ENCODE measurements at regions not wholly inside any gene's neighbourhood (a gene's known extent, or its start where the extent isn't known, plus 50 kb on each side); places are given as distances from the start of the nearest gene placed in this dataset.
"Not testable (repeated sequence)": the region's sequence is repeated elsewhere in the genome, so short reads cannot be mapped to it uniquely, and the experiment has no call there.

GRCh38 chr13:109979676-109980075 is 193.3 kb upstream of the IRS2 start:
- not testable (repeated sequence) for DNase-seq (ENCODE audit: low read depth)

DNA sequence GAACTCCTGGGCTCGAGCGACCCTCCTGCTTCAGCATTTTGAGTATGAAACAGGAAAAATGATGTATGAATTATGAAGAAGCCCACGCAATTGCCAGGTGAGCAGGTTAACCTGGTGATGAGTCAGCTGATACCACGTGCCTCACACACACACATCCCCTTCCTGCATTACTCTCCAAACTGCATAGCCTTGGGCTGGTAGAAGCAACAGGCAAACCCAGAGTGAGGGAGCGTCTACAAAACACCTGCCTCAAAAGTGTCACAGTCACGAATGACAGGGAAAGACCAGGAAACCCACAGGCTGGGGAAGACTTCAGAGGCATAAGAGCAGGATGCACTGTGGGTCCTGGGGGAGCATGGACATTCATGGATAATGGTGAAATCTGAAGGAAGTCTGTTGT is 192.8 kb upstream of the IRS2 start:
- no peak for DNase-seq (ENCODE audit: low read depth)

DNA sequence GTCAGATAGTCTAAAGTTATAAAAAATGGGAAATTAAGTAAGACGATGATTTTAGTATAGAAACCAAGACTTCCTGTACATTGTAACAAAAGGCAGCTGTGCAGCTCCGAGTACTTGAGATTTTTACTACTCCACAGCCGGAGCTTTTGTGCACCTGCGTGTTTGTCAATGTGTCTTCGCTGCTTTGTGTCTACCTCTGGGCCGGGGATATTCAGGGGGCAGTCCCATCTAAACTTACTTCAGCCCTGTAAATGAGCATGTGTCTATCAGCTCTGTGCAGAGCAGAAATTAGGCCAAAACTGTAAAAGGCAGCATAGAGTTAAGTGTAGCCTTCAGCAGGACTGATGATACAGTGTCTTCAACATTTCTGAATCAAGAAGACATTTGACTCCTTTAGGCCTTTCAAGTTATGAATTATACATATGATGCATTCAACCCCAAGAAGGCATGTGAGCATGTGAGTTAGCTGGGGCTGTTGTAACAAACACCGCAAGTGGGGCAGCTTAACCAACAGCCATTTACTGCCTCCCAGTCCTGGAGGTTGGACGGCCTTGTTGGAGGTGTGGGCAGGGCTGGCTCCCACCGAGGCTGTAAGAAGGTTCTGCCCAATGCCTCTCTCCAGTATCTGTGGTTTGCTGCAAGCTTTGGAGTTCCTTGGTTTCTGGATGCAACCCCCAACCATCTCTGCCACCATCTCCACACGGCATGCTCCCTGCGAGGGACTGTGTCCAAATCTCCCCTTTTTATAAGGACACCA is 191.0 kb upstream of the IRS2 start:
- no peak for DNase-seq (ENCODE audit: low read depth)

DNA sequence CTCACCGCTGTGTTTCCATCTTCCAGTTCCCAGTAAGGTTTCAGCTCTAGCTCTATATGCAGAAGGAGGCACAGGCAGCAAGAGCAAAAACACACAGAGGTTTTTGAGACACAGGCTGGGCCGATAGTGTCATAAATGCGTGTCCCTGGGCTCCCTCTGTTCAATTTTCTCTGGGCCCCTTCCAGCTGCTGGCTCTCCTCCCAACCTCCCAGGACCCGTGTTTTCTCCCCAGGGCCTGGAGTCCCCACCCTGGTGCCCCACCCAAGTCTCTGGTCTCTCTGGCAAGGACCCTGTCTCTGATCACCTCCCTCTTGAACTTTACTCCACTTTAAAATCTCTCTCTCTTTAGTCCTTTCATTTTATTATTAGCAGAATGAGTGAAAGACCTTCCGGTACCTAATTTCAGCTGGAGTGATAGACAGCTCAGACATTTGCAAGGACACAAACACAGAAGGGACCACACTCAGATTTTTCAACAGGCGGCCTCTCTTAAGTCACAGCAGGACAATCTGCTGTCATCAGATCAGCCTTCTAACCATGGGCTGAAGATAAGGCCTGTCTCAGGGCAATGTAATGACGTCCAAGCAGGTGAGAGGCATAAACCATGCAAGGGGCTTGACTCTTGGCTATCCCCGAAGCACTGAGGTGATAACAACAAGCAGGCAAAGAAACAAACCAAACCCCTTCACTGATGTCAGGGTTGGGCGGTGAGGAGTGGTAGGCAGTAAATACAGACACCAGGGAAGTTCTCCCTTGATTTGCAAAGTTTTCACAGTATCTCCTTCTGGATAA is 190.0 kb upstream of the IRS2 start:
- no peak for DNase-seq (ENCODE audit: low read depth)

DNA sequence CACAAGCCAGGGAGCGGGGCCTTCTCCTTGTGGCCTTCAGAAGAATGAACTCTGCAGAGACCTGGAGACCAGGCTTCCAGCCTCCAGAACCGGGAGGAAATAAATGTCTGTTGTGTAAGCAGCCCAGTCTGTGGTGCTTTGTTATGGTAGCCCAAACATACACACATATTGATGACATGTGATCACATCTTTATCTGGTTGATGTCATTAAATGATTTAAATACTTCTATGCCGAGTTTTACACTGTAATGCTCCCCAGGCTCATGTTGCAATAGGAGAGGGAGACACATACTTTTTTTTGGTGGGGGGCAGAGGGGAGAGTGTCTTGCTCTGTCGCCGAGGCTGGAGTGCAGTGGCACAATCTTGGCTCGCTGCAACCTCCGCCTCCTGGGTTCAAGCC is 188.0 kb upstream of the IRS2 start:
- DNase-seq (ENCODE audit: low read depth): no peak

DNA sequence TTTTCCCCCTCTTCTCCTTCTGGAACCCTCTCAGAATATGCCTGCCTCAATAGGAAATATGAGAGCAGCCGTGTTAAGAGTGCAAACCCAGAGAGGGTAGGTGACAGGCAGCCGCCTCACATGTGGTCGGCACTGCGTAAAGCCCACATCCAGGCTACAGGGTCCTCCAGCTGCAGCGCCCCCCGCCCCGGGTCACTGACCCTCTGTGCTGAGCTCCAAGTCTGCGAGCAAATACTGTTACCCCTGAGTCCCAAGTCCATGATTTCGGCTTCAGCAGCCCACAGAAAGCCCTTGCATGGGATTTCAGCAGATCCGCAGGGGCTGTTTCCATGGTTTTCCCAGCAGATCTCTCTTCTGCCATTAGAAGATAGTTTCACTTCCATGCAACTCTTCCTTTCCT is 186.9 kb upstream of the IRS2 start:
- no peak for DNase-seq (ENCODE audit: low read depth)

DNA sequence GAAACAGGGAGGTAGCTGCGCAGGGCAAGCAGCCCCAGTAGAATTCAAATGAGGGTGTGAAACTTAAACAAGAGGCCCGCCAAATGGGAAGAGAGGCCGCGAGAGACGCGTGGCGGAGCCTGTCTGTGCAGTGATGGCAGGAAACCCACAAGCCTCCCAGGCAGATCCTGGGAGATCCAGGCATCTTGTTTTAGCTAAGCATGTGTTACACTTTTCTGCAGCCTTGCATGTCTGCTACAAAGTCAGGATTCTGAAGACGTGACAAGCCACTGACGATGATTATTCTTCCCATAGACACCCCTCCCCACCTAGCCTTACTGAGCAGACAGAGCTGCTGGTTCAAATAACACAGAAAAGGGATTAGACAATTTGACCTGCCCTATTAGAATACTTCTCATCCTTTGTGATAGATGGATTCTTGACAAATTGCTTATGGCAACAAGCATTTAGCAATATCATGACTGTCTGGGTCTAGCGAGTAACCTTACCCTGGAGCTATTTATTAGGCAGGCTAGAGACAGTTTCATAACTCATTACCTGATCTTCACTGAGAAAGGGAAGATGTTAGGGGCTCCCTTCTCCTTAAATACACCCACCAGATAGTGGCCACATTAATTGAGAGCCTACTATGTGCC is 185.2 kb upstream of the IRS2 start:
- no peak for DNase-seq (ENCODE audit: low read depth)

DNA sequence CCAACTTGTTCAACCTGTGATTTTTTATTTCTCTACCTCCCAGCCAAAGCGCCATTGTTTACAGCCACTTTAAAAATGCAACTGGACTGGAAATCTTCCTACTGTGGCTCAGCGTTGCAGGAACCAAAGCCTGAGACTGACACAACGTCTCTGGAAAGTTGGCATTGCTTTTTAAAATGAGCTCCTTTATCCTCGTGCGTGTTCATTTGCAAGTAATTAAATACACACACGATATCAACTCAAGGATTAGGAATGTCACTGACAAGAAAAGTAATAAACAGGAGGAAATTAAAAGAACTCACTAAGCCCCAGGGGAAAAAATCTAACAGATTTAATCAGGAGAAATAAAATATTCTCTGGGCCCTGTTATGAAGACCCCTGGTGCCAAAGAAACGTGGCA is 184.6 kb upstream of the IRS2 start:
- DNase-seq (ENCODE audit: low read depth): no peak

DNA sequence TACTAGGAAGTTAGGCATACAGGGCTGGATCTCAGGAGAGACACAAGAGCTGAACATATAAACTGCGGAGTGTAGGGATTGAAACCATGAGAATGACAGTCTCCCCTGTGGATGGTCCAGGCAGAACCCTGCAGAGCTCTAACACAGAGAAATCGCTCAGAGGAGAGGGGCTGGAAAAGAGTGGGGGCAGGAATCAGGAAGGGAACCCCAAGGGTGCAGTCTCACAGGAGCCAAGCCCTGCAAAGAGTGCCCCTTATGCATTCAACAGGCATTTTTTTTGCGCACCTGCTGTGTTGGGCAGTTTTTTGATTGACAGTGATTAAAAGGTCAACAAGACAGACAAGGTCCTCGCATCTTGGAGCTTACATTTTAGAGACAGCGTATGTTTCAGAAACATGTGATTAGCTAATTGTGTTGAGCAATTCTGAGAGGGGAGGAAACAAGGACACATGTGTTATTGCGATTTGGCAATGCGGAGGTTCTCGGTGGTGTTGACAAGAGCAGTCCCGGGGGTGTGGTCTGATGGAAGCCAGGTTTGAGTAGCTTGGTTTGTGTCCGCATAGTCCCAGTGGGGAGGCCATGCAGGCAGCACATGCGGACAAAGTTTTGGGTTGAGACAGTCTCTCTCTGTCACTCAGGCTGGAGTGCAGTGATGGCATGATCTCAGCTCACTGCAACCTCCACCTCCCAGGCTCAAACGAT is 182.6 kb upstream of the IRS2 start:
- DNase-seq (ENCODE audit: low read depth): no peak

- DNase-seq (ENCODE audit: low read depth): no peak
These were observed 177.7 kb upstream of the IRS2 start for GRCh38 chr13:109963960-109964563.

- no peak for DNase-seq (ENCODE audit: low read depth)
These were observed 177.0 kb upstream of the IRS2 start for GRCh38 chr13:109963384-109963783.

DNA sequence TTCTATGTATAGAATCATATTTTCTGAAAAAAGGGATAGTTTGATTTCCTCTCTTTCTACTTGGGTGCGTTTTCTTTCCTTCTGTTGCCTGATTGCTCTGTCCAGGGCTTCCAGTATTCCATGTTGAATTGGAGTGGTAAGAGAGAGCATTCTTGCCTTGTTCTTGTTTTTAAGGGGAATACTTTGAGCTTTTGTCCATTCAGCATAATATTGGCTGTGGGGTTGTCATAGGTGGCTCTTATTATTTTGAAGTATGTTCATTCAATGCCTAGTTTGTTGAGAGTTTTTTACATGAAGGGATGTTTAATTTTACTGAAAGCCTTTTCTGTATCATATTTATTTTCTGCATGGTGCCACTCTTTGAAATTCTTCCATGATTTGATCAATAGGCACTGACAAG is 173.5 kb upstream of the IRS2 start:
- DNase-seq (ENCODE audit: low read depth): no peak

GRCh38 chr13:109957875-109958274 is 171.5 kb upstream of the IRS2 start:
- DNase-seq (ENCODE audit: low read depth): no peak

GRCh38 chr13:109955598-109955997 is 169.2 kb upstream of the IRS2 start:
- DNase-seq (ENCODE audit: low read depth): no peak

- no peak for DNase-seq (ENCODE audit: low read depth)
These were observed 168.1 kb upstream of the IRS2 start for GRCh38 chr13:109954441-109954840.

- no peak for DNase-seq (ENCODE audit: low read depth)
These were observed 165.1 kb upstream of the IRS2 start for GRCh38 chr13:109951491-109951890.

GRCh38 chr13:109949397-109949796 is 163.0 kb upstream of the IRS2 start:
- DNase-seq (ENCODE audit: low read depth): peak; percentile 27

- DNase-seq (ENCODE audit: low read depth): no peak
These were observed 160.6 kb upstream of the IRS2 start for GRCh38 chr13:109947006-109947405.

- peak; percentile 89 for DNase-seq (ENCODE audit: low read depth)
These were observed 159.0 kb upstream of the IRS2 start for GRCh38 chr13:109945206-109945960.

DNA sequence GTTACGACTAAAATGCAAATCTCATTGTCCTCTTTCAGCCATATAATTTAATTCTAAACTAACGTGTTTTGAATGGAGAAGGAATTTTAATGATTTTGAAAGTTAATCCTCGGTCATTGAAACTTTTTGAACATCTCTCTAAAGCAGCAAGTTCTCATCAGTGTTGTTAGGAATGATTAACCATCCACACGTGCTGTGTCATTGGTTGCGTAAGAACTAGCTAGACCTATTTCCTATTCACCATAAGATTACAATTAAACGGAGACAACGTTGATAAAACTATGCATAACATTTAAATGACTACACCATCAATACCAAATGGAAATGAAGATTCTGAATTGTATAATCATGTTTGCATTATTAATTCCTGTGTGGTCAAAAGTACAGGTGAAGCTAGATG is 155.6 kb upstream of the IRS2 start:
- DNase-seq (ENCODE audit: low read depth): no peak

GRCh38 chr13:109941221-109941620 is 154.8 kb upstream of the IRS2 start:
- no peak for DNase-seq (ENCODE audit: low read depth)

Measured in HT1080 (cell line).